22Rv1 (cell line): ENCODE measurements at regions not wholly inside any gene's neighbourhood (a gene's known extent, or its start where the extent isn't known, plus 50 kb on each side); places are given as distances from the start of the nearest gene placed in this dataset.

Experiments used
- ZFX ChIP-seq: fragments of 450-650 bp; IDR thresholded peaks from 2 replicates; pipeline ENCODE4 v1.6.1; 2017; ENCODE audit warnings: antibody characterized with exemption, borderline replicate concordance
- TF ChIP-seq, protein P1 (sequence below): fragments of 450-650 bp; IDR thresholded peaks from 2 replicates; pipeline ENCODE4 v1.5.1; 2017; ENCODE audit warnings: mild to moderate bottlenecking

DNA sequence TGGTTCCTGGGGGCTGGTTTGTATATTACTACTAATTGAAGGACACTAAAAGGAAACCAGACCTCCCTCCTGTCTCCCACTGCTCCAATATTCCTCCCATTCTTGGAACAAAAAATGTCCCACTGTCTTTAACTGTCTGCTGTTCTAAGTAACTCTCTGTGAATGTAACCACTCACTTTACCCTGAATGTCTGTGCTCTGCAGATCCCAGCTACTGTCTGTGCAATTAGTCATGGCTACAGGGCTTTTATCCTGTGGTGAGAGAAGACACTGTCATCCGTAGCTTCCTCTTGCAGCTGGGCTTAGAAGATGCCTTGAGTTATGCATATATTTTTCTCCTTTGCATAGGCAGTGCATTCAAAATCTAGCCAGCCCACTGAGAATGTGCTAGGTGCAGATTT, 853.8 kb downstream of the CDH8 start:
- TF ChIP-seq, protein P1, sequence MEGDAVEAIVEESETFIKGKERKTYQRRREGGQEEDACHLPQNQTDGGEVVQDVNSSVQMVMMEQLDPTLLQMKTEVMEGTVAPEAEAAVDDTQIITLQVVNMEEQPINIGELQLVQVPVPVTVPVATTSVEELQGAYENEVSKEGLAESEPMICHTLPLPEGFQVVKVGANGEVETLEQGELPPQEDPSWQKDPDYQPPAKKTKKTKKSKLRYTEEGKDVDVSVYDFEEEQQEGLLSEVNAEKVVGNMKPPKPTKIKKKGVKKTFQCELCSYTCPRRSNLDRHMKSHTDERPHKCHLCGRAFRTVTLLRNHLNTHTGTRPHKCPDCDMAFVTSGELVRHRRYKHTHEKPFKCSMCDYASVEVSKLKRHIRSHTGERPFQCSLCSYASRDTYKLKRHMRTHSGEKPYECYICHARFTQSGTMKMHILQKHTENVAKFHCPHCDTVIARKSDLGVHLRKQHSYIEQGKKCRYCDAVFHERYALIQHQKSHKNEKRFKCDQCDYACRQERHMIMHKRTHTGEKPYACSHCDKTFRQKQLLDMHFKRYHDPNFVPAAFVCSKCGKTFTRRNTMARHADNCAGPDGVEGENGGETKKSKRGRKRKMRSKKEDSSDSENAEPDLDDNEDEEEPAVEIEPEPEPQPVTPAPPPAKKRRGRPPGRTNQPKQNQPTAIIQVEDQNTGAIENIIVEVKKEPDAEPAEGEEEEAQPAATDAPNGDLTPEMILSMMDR, result no peak
- TF ChIP-seq ZFX, result no peak
